ENCODE measurements at regions not wholly inside any gene's neighbourhood (a gene's known extent, or its start where the extent isn't known, plus 50 kb on each side); places are given as distances from the start of the nearest gene placed in this dataset.

- no peak for DNase-seq (ENCODE audit: low read depth, low spot score)
Observed at GRCh38 chr1:208541225-208541855, 297.2 kb upstream of the PLXNA2 start.

- no peak for DNase-seq (ENCODE audit: low read depth, low spot score)
Observed at GRCh38 chr1:208542309-208542708, 298.1 kb upstream of the PLXNA2 start.

GRCh38 chr1:208544053-208544452 is 299.9 kb upstream of the PLXNA2 start:
- no peak for DNase-seq (ENCODE audit: low read depth, low spot score)

GRCh38 chr1:208544794-208545193 is 300.6 kb upstream of the PLXNA2 start:
- no peak for DNase-seq (ENCODE audit: low read depth, low spot score)

- DNase-seq (ENCODE audit: low read depth, low spot score) = no peak
Observed at GRCh38 chr1:208551024-208551423, 306.8 kb upstream of the PLXNA2 start.

GRCh38 chr1:208551633-208552320 is 307.6 kb upstream of the PLXNA2 start:
- DNase-seq (ENCODE audit: low read depth, low spot score) = no peak

- no peak for DNase-seq (ENCODE audit: low read depth, low spot score)
Observed at GRCh38 chr1:208552928-208553327, 308.7 kb upstream of the PLXNA2 start.

GRCh38 chr1:208556461-208556860 is 312.3 kb upstream of the PLXNA2 start:
- no peak for DNase-seq (ENCODE audit: low read depth, low spot score)

GRCh38 chr1:208557046-208557722 is 313.0 kb upstream of the PLXNA2 start:
- DNase-seq (ENCODE audit: low read depth, low spot score) = no peak

GRCh38 chr1:208557723-208558094 is 313.5 kb upstream of the PLXNA2 start:
- no peak for DNase-seq (ENCODE audit: low read depth, low spot score)

GRCh38 chr1:208559597-208560329 is 315.6 kb upstream of the PLXNA2 start:
- no peak for DNase-seq (ENCODE audit: low read depth, low spot score)

- DNase-seq (ENCODE audit: low read depth, low spot score) = no peak
Observed at GRCh38 chr1:208562151-208562960, 318.2 kb upstream of the PLXNA2 start.

- no peak for DNase-seq (ENCODE audit: low read depth, low spot score)
Observed at GRCh38 chr1:208564466-208564865, 320.3 kb upstream of the PLXNA2 start.

GRCh38 chr1:208565756-208566440 is 321.7 kb upstream of the PLXNA2 start:
- no peak for DNase-seq (ENCODE audit: low read depth, low spot score)

- DNase-seq (ENCODE audit: low read depth, low spot score) = no peak
Observed at GRCh38 chr1:208569181-208569580, 325.0 kb upstream of the PLXNA2 start.

- DNase-seq (ENCODE audit: low read depth, low spot score) = no peak
Observed at GRCh38 chr1:208570362-208570761, 326.2 kb upstream of the PLXNA2 start.

GRCh38 chr1:208576425-208576824 is 332.2 kb upstream of the PLXNA2 start:
- no peak for DNase-seq (ENCODE audit: low read depth, low spot score)

- no peak for DNase-seq (ENCODE audit: low read depth, low spot score)
Observed at GRCh38 chr1:208577381-208577905, 333.3 kb upstream of the PLXNA2 start.

GRCh38 chr1:208581209-208581608 is 337.0 kb upstream of the PLXNA2 start:
- no peak for DNase-seq (ENCODE audit: low read depth, low spot score)

GRCh38 chr1:208581667-208582066 is 337.5 kb upstream of the PLXNA2 start:
- no peak for DNase-seq (ENCODE audit: low read depth, low spot score)

Measured in iPS DF 19.7 (cell line).